Esophagus squamous epithelium (tissue), 4 donors: ENCODE measurements at regions not wholly inside any gene's neighbourhood (a gene's known extent, or its start where the extent isn't known, plus 50 kb on each side); places are given as distances from the start of the nearest gene placed in this dataset.
"Not testable (repeated sequence)": the region's sequence is repeated elsewhere in the genome, so short reads cannot be mapped to it uniquely, and the experiment has no call there.

ENCODE experiments used
- POLR2A ChIP-seq, 4 donors: fragments of 450-650 bp; IDR thresholded peaks; one replicate each; pipeline ENCODE4 v1.6.1; 2017; ENCODE audit warnings: antibody characterized with exemption in 4 of 4, mild to moderate bottlenecking in 4 of 4, moderate library complexity in 3 of 4
- TF ChIP-seq, protein P1 (sequence below), 6 experiments: fragments of 450-650 bp in 4 of 6; fragments of 200-600 bp in 2 of 6; sonication (generic) in 2 of 6; IDR thresholded peaks; one replicate each; pipeline ENCODE4 v1.5.1; 2016 to 2019; ENCODE audit warnings: antibody characterized with exemption in 6 of 6, mild to moderate bottlenecking in 4 of 6, moderate library complexity in 4 of 6

- TF ChIP-seq POLR2A (IDR thresholded peaks at IDR 0.05) = not testable (repeated sequence)
- TF ChIP-seq, protein P1, sequence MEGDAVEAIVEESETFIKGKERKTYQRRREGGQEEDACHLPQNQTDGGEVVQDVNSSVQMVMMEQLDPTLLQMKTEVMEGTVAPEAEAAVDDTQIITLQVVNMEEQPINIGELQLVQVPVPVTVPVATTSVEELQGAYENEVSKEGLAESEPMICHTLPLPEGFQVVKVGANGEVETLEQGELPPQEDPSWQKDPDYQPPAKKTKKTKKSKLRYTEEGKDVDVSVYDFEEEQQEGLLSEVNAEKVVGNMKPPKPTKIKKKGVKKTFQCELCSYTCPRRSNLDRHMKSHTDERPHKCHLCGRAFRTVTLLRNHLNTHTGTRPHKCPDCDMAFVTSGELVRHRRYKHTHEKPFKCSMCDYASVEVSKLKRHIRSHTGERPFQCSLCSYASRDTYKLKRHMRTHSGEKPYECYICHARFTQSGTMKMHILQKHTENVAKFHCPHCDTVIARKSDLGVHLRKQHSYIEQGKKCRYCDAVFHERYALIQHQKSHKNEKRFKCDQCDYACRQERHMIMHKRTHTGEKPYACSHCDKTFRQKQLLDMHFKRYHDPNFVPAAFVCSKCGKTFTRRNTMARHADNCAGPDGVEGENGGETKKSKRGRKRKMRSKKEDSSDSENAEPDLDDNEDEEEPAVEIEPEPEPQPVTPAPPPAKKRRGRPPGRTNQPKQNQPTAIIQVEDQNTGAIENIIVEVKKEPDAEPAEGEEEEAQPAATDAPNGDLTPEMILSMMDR (IDR thresholded peaks at IDR 0.05) = not testable (repeated sequence)
These were observed 109.5 kb upstream of the PELI2 start for GRCh38 chr14:56008661-56009060.
